ENCODE measurements at regions not wholly inside any gene's neighbourhood (a gene's known extent, or its start where the extent isn't known, plus 50 kb on each side); places are given as distances from the start of the nearest gene placed in this dataset.

- Histone ChIP-seq H3K27me3 (ENCODE audit: control insufficient read depth, insufficient read depth, low read length, poor library complexity, severe bottlenecking) (no peaks in the 10 kb centered on the region), H3K27ac (ENCODE audit: insufficient read depth, low read depth, low read length, poor library complexity, severe bottlenecking) (no peak overlapping the region), H3K4me3 (ENCODE audit: insufficient read depth, low read depth, low read length) (no peak overlapping the region), H3K9me3 (ENCODE audit: control insufficient read depth, low read length) (no peaks in the 10 kb centered on the region), H3K36me3 (ENCODE audit: control insufficient read depth, insufficient read depth, low read length) (no peaks in the 10 kb centered on the region), H3K4me1 (ENCODE audit: control insufficient read depth, insufficient read depth, low read length) (no peaks in the 10 kb centered on the region)
- WGBS, 2 experiments: 90 to 100% methylated on average over 1 to 2 of the region's 2 CpGs
Measured at GRCh38 chr13:108018371-108018870, 196.9 kb downstream of the LIG4 start.

GRCh38 chr13:108006619-108007018, 208.7 kb downstream of the LIG4 start:
- Histone ChIP-seq H3K9me3 (ENCODE audit: control insufficient read depth, low read length) (no peaks in the 10 kb centered on the region), H3K4me3 (ENCODE audit: insufficient read depth, low read depth, low read length) (no peak overlapping the region), H3K27me3 (ENCODE audit: control insufficient read depth, insufficient read depth, low read length, poor library complexity, severe bottlenecking) (no peaks in the 10 kb centered on the region), H3K4me1 (ENCODE audit: control insufficient read depth, insufficient read depth, low read length) (no peaks in the 10 kb centered on the region), H3K27ac (ENCODE audit: insufficient read depth, low read depth, low read length, poor library complexity, severe bottlenecking) (no peak overlapping the region), H3K36me3 (ENCODE audit: control insufficient read depth, insufficient read depth, low read length) (no peaks in the 10 kb centered on the region)
- WGBS, 2 experiments: 88 to 91% methylated on average over 8 to 9 of the region's 9 CpGs

DNA sequence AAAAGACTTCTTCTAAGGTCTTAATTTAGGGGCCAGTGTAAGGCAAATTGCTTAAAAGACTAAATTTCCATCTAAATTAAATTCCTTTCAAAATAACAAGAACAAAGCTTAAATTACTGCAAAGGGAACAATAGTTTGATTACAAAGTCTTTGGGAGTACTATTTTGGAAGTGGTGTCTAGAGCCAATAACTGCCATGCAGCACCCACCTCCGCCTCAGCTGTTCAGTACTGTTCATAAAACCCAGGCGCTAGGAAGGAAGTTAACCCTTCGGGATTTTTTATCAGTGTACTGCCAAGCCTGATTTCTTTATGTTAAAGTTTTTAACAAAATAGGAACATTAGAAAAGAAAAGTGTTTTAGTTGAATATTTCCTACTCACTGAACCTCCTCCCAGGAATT, 210.1 kb downstream of the LIG4 start:
- 86% methylated on average over 3 of the region's 3 CpGs; no CpG with 5 or more reads in 1 of the 2 experiments for WGBS, 2 experiments
- H3K9me3 ChIP-seq (ENCODE audit: control insufficient read depth, low read length): no peaks in the 10 kb centered on the region
- H3K4me3 ChIP-seq (ENCODE audit: insufficient read depth, low read depth, low read length): no peak overlapping the region
- no peaks in the 10 kb centered on the region for H3K4me1 ChIP-seq (ENCODE audit: control insufficient read depth, insufficient read depth, low read length)
- no peak overlapping the region for H3K27ac ChIP-seq (ENCODE audit: insufficient read depth, low read depth, low read length, poor library complexity, severe bottlenecking)
- no peaks in the 10 kb centered on the region for H3K27me3 ChIP-seq (ENCODE audit: control insufficient read depth, insufficient read depth, low read length, poor library complexity, severe bottlenecking)
- no peaks in the 10 kb centered on the region for H3K36me3 ChIP-seq (ENCODE audit: control insufficient read depth, insufficient read depth, low read length)

DNA sequence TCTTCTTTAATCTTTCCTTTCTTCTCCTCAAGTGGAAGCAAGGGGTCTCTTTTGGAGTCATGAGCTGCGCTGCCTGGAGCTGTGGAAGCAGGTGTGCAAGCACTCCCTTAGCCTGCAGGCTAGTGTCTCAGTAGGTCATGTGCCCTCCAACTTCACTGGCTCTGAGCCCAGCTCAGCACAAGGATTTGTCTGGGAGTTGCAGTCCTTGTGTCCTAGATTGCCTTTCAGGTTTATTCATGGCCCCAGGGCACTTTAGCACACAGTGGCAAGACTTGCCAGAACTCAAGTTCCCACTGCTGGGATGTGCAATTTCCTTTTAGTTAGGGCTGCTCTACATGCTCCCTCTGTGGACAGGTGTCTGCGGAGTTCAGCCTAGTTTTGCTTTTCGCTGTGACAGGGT, 211.7 kb downstream of the LIG4 start:
- no peaks in the 10 kb centered on the region for H3K27me3 ChIP-seq (ENCODE audit: control insufficient read depth, insufficient read depth, low read length, poor library complexity, severe bottlenecking)

GRCh38 chr13:108000998-108001397, 214.3 kb downstream of the LIG4 start:
- Histone ChIP-seq H3K27me3 (ENCODE audit: control insufficient read depth, insufficient read depth, low read length, poor library complexity, severe bottlenecking) (no peaks in the 10 kb centered on the region), H3K36me3 (ENCODE audit: control insufficient read depth, insufficient read depth, low read length) (no peaks in the 10 kb centered on the region), H3K4me1 (ENCODE audit: control insufficient read depth, insufficient read depth, low read length) (no peaks in the 10 kb centered on the region), H3K4me3 (ENCODE audit: insufficient read depth, low read depth, low read length) (no peak overlapping the region), H3K27ac (ENCODE audit: insufficient read depth, low read depth, low read length, poor library complexity, severe bottlenecking) (no peak overlapping the region), H3K9me3 (ENCODE audit: control insufficient read depth, low read length) (no peaks in the 10 kb centered on the region)
- 93 to 94% methylated on average over 3 of the region's 3 CpGs for WGBS, 2 experiments

More for the DNA sequence above, 211.7 kb downstream of the LIG4 start:
- 83 to 84% methylated on average over 3 of the region's 3 CpGs for WGBS, 2 experiments
- H3K4me3 ChIP-seq (ENCODE audit: insufficient read depth, low read depth, low read length): no peak overlapping the region
- no peaks in the 10 kb centered on the region for H3K9me3 ChIP-seq (ENCODE audit: control insufficient read depth, low read length)
- no peak overlapping the region for H3K27ac ChIP-seq (ENCODE audit: insufficient read depth, low read depth, low read length, poor library complexity, severe bottlenecking)
- H3K4me1 ChIP-seq (ENCODE audit: control insufficient read depth, insufficient read depth, low read length): no peaks in the 10 kb centered on the region
- no peaks in the 10 kb centered on the region for H3K36me3 ChIP-seq (ENCODE audit: control insufficient read depth, insufficient read depth, low read length)

DNA sequence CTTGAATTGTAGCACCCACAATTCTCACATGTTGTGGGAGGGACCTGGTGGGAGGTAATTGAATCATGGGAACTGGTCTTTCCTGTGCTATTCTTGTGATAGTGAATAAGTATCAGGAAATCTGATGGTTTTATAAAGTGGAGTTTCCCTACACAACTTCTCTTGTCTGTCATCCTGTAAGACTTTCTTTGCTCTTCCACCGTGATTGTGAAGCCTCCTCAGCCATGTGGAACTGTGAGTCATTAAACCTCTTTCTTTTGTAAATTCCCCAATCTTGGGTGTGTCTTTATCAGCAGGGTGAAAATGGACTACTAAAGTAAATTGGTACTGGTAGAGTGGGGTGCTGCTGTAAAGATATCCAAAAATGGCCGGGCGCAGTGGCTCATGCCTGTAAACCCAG, 215.6 kb downstream of the LIG4 start:
- Histone ChIP-seq H3K4me3 (ENCODE audit: insufficient read depth, low read depth, low read length) (no peak overlapping the region), H3K36me3 (ENCODE audit: control insufficient read depth, insufficient read depth, low read length) (no peaks in the 10 kb centered on the region), H3K27me3 (ENCODE audit: control insufficient read depth, insufficient read depth, low read length, poor library complexity, severe bottlenecking) (no peaks in the 10 kb centered on the region), H3K9me3 (ENCODE audit: control insufficient read depth, low read length) (no peaks in the 10 kb centered on the region), H3K27ac (ENCODE audit: insufficient read depth, low read depth, low read length, poor library complexity, severe bottlenecking) (no peak overlapping the region), H3K4me1 (ENCODE audit: control insufficient read depth, insufficient read depth, low read length) (no peaks in the 10 kb centered on the region)
- WGBS, 2 experiments: 90 to 91% methylated on average over 3 of the region's 3 CpGs

DNA sequence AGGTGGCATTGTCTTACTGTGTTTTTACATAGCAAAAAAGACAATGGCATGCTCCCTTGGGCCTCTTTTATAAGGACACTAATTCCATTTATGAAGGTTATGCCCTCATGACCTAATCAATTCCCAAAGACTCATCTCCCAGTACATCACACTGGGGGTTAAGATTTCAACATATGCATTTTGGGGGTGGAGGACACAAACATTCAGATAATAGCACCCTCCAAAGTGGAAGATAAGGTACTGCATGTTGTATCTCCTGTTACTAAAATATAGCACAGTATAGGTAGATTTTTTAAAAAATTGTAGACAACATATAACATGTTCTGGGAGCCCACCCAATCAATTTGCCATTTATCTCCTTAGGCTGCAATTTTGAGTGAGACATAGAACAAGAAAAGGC, 221.2 kb downstream of the LIG4 start:
- Histone ChIP-seq H3K9me3 (ENCODE audit: control insufficient read depth, low read length) (no peaks in the 10 kb centered on the region), H3K4me1 (ENCODE audit: control insufficient read depth, insufficient read depth, low read length) (no peaks in the 10 kb centered on the region), H3K27me3 (ENCODE audit: control insufficient read depth, insufficient read depth, low read length, poor library complexity, severe bottlenecking) (no peaks in the 10 kb centered on the region), H3K4me3 (ENCODE audit: insufficient read depth, low read depth, low read length) (no peak overlapping the region), H3K27ac (ENCODE audit: insufficient read depth, low read depth, low read length, poor library complexity, severe bottlenecking) (no peak overlapping the region), H3K36me3 (ENCODE audit: control insufficient read depth, insufficient read depth, low read length) (no peaks in the 10 kb centered on the region)

- H3K27me3 ChIP-seq (ENCODE audit: control insufficient read depth, insufficient read depth, low read length, poor library complexity, severe bottlenecking): no peaks in the 10 kb centered on the region
- H3K36me3 ChIP-seq (ENCODE audit: control insufficient read depth, insufficient read depth, low read length): no peaks in the 10 kb centered on the region
- WGBS, 2 experiments: 92 to 93% methylated on average over 4 of the region's 4 CpGs
- no peaks in the 10 kb centered on the region for H3K4me1 ChIP-seq (ENCODE audit: control insufficient read depth, insufficient read depth, low read length)
- no peaks in the 10 kb centered on the region for H3K9me3 ChIP-seq (ENCODE audit: control insufficient read depth, low read length)
- H3K4me3 ChIP-seq (ENCODE audit: insufficient read depth, low read depth, low read length): no peak overlapping the region
- no peak overlapping the region for H3K27ac ChIP-seq (ENCODE audit: insufficient read depth, low read depth, low read length, poor library complexity, severe bottlenecking)
Measured at GRCh38 chr13:107993239-107993949, 221.9 kb downstream of the LIG4 start.

GRCh38 chr13:107992542-107992941, 222.8 kb downstream of the LIG4 start:
- WGBS, 2 experiments: 97 to 98% methylated on average over 2 of the region's 2 CpGs
- H3K4me3 ChIP-seq (ENCODE audit: insufficient read depth, low read depth, low read length): no peak overlapping the region

GRCh38 chr13:107977071-107977574, 238.2 kb downstream of the LIG4 start:
- Histone ChIP-seq H3K36me3 (ENCODE audit: control insufficient read depth, insufficient read depth, low read length) (no peaks in the 10 kb centered on the region), H3K27ac (ENCODE audit: insufficient read depth, low read depth, low read length, poor library complexity, severe bottlenecking) (no peak overlapping the region), H3K4me1 (ENCODE audit: control insufficient read depth, insufficient read depth, low read length) (no peaks in the 10 kb centered on the region), H3K9me3 (ENCODE audit: control insufficient read depth, low read length) (no peaks in the 10 kb centered on the region), H3K27me3 (ENCODE audit: control insufficient read depth, insufficient read depth, low read length, poor library complexity, severe bottlenecking) (no peaks in the 10 kb centered on the region), H3K4me3 (ENCODE audit: insufficient read depth, low read depth, low read length) (no peak overlapping the region)
- WGBS, 2 experiments: 69 to 74% methylated on average over 2 to 3 of the region's 4 CpGs

More at GRCh38 chr13:107992542-107992941, 222.8 kb downstream of the LIG4 start:
- no peaks in the 10 kb centered on the region for H3K36me3 ChIP-seq (ENCODE audit: control insufficient read depth, insufficient read depth, low read length)
- H3K27me3 ChIP-seq (ENCODE audit: control insufficient read depth, insufficient read depth, low read length, poor library complexity, severe bottlenecking): no peaks in the 10 kb centered on the region
- H3K9me3 ChIP-seq (ENCODE audit: control insufficient read depth, low read length): no peaks in the 10 kb centered on the region
- no peaks in the 10 kb centered on the region for H3K4me1 ChIP-seq (ENCODE audit: control insufficient read depth, insufficient read depth, low read length)
- H3K27ac ChIP-seq (ENCODE audit: insufficient read depth, low read depth, low read length, poor library complexity, severe bottlenecking): no peak overlapping the region
